H1 (cell line): ENCODE measurements at regions not wholly inside any gene's neighbourhood (a gene's known extent, or its start where the extent isn't known, plus 50 kb on each side); places are given as distances from the start of the nearest gene placed in this dataset.

Experiments
- CTCF ChIA-PET: fragments of 300-600 bp; sonication (Branson Sonifier 250); formaldehyde crosslinking; loops from one replicate; lab custom pipeline; 2021; ENCODE audit not compliant: partially characterized antibody; lab: Charles Lee
- POLR2A ChIA-PET: fragments of 300-600 bp; sonication (Branson Sonifier 250); formaldehyde crosslinking; loops from one replicate; lab custom pipeline; 2021; ENCODE audit warnings: inconsistent platforms; ENCODE audit not compliant: partially characterized antibody; lab: Charles Lee
- DNase-seq, 2 experiments: peaks; one replicate each; pipeline versions ENCODE4 v3.0.0 to v3.0.0-alpha.2; 2010 to 2022; ENCODE audit warnings: low spot score in 2 of 2, low read depth in 1 of 2, mixed read lengths in 1 of 2
- FAIRE-seq: peaks from 2 replicates; lab custom pipeline; 2011; peaks lifted over from hg19 to GRCh38; lab: Jason Lieb, UNC
- H2AFZ ChIP-seq: 2 replicates; pipeline ENCODE4 v1.8.1; 2012; ENCODE audit warnings: low read length, inconsistent platforms
- H2AK5ac ChIP-seq: 2 replicates; pipeline ENCODE4 v1.6.1; 2013; ENCODE audit warnings: low read depth, low read length
- H2BK120ac ChIP-seq: replicated peaks from 2 replicates; pipeline ENCODE3; 2013; ENCODE audit warnings: low read depth, low read length, inconsistent platforms
- H2BK12ac ChIP-seq: 2 replicates; pipeline ENCODE4 v1.6.1; 2013; ENCODE audit warnings: low read depth, low read length
- H2BK15ac ChIP-seq: 2 replicates; pipeline ENCODE4 v1.6.1; 2013; ENCODE audit warnings: low read length
- H2BK20ac ChIP-seq: 2 replicates; pipeline ENCODE4 v1.6.1; 2013; ENCODE audit warnings: low read length
- H2BK5ac ChIP-seq: 2 replicates; pipeline ENCODE4 v1.6.1; 2013; ENCODE audit warnings: low read depth, low read length
- H3K14ac ChIP-seq: 2 replicates; pipeline ENCODE4 v1.6.1; 2013; ENCODE audit warnings: inconsistent platforms; ENCODE audit not compliant: insufficient read length
- H3K18ac ChIP-seq: 2 replicates; pipeline ENCODE4 v1.6.1; 2013; ENCODE audit warnings: low read length; ENCODE audit errors: extremely low read depth
- H3K23ac ChIP-seq: 2 replicates; pipeline ENCODE4 v1.6.1; 2013; ENCODE audit warnings: inconsistent platforms; ENCODE audit not compliant: insufficient read length
- H3K23me2 ChIP-seq: 2 replicates; pipeline ENCODE4 v1.6.1; 2013; ENCODE audit warnings: low read depth, low read length
- H3K27ac ChIP-seq: 2 replicates; pipeline ENCODE4 v1.6.1; 2011; ENCODE audit warnings: low read depth, low read length, inconsistent platforms
- H3K27me3 ChIP-seq, 4 experiments: replicated peaks in 1 of 4; 1 replicate in 1 of 4; 2 replicates in 3 of 4; pipeline versions ENCODE4 v1.6.1 to v1.8.1; 2011 to 2013; ENCODE audit warnings: low read length in 3 of 4, mild to moderate bottlenecking in 3 of 4, inconsistent platforms in 2 of 4, mixed read lengths in 2 of 4, moderate library complexity in 1 of 4; ENCODE audit not compliant: control insufficient read depth in 3 of 4, insufficient read depth in 3 of 4; ENCODE audit errors: extremely low read depth in 1 of 4
- H3K36me3 ChIP-seq, 4 experiments: 2 replicates each; pipeline versions ENCODE4 v1.6.1 to v1.8.1; 2011 to 2013; ENCODE audit warnings: mild to moderate bottlenecking in 4 of 4, low read length in 3 of 4, moderate library complexity in 2 of 4, control low read depth in 1 of 4, inconsistent platforms in 1 of 4; ENCODE audit not compliant: insufficient read depth in 4 of 4, control insufficient read depth in 2 of 4
- H3K4ac ChIP-seq: replicated peaks from 2 replicates; pipeline ENCODE3; 2013; ENCODE audit warnings: low read length, low read depth, mixed read lengths, inconsistent platforms; ENCODE audit not compliant: insufficient read length
- H3K4me1 ChIP-seq, 4 experiments: replicated peaks in 1 of 4; 1 replicate in 1 of 4; 2 replicates in 3 of 4; pipeline versions ENCODE4 v1.6.1 to v1.8.1; 2011 to 2013; ENCODE audit warnings: low read length in 3 of 4, inconsistent platforms in 2 of 4, mixed read lengths in 1 of 4; ENCODE audit not compliant: insufficient read depth in 4 of 4, control insufficient read depth in 3 of 4
- H3K4me2 ChIP-seq, 2 experiments: 2 replicates each; pipeline versions ENCODE4 v1.6.1 to v1.8.1; 2011 to 2013; ENCODE audit warnings: low read depth in 2 of 2, low read length in 2 of 2, control low read depth in 1 of 2, inconsistent platforms in 1 of 2, mild to moderate bottlenecking in 1 of 2; ENCODE audit not compliant: insufficient read depth in 1 of 2
- H3K4me3 ChIP-seq, 4 experiments: fragments of 200-600, 300-600 bp in 1 of 4; sonication (generic), shearing (Covaris generic), sonication (Bioruptor Twin) in 1 of 4; 2 replicates each; pipeline versions ENCODE4 v1.5.1 to v1.8.1; 2011 to 2016; ENCODE audit warnings: low read length in 4 of 4, low read depth in 3 of 4, control low read depth in 2 of 4, inconsistent platforms in 2 of 4, mild to moderate bottlenecking in 2 of 4, mixed read lengths in 1 of 4, moderate library complexity in 1 of 4; ENCODE audit not compliant: insufficient read depth in 2 of 4; ENCODE audit errors: extremely low read depth in 1 of 4
- H3K56ac ChIP-seq: replicated peaks from 2 replicates; pipeline ENCODE3; 2013; ENCODE audit warnings: low read depth, mild to moderate bottlenecking, mixed read lengths, low read length, inconsistent platforms; ENCODE audit not compliant: insufficient read length
- H3K79me1 ChIP-seq: 2 replicates; pipeline ENCODE4 v1.6.1; 2013; ENCODE audit warnings: low read depth, low read length, control low read depth
- H3K79me2 ChIP-seq, 2 experiments: 2 replicates each; pipeline versions ENCODE4 v1.6.1 to v1.8.1; 2012 to 2013; ENCODE audit warnings: low read length in 2 of 2, mild to moderate bottlenecking in 2 of 2, inconsistent platforms in 1 of 2; ENCODE audit not compliant: insufficient read depth in 2 of 2, control insufficient read depth in 1 of 2
- H3K9ac ChIP-seq, 4 experiments: replicated peaks in 1 of 4; 1 replicate in 1 of 4; 2 replicates in 3 of 4; pipeline versions ENCODE4 v1.6.1 to v1.8.1; 2011 to 2013; ENCODE audit warnings: low read depth in 3 of 4, low read length in 3 of 4, control low read depth in 2 of 4, mild to moderate bottlenecking in 2 of 4, moderate library complexity in 2 of 4, inconsistent platforms in 1 of 4; ENCODE audit errors: extremely low read depth in 1 of 4
- H3K9me3 ChIP-seq, 2 experiments: 2 replicates each; pipeline versions ENCODE4 v1.6.1 to v1.8.1; 2012 to 2013; ENCODE audit warnings: mild to moderate bottlenecking in 2 of 2, moderate library complexity in 2 of 2, control low read depth in 1 of 2, inconsistent platforms in 1 of 2, low read depth in 1 of 2, low read length in 1 of 2, mixed read lengths in 1 of 2; ENCODE audit not compliant: insufficient read depth in 2 of 2
- H4K20me1 ChIP-seq, 2 experiments: replicated peaks in 1 of 2; 2 replicates each; pipeline versions ENCODE3 to v1.8.1; 2011 to 2013; ENCODE audit warnings: inconsistent platforms in 2 of 2, low read length in 2 of 2, mild to moderate bottlenecking in 1 of 2; ENCODE audit not compliant: insufficient read depth in 2 of 2, control insufficient read depth in 1 of 2
- H4K5ac ChIP-seq: 2 replicates; pipeline ENCODE4 v1.6.1; 2013; ENCODE audit warnings: low read length, low read depth, mixed read lengths, inconsistent platforms; ENCODE audit not compliant: insufficient read length
- H4K8ac ChIP-seq: 2 replicates; pipeline ENCODE4 v1.8.0; 2013; ENCODE audit warnings: mild to moderate bottlenecking, moderate library complexity, low read length, inconsistent platforms; ENCODE audit not compliant: insufficient read depth; ENCODE audit errors: extremely low read depth
- H4K91ac ChIP-seq: replicated peaks from 2 replicates; pipeline ENCODE3; 2013; ENCODE audit warnings: low read length, mixed read lengths, inconsistent platforms; ENCODE audit not compliant: insufficient read length
- ASH2L ChIP-seq: fragments of 200-600, 300-600 bp; sonication (generic); IDR thresholded peaks from one replicate; pipeline ENCODE4 v1.7.1; 2017; ENCODE audit warnings: low read length
- CEBPB ChIP-seq: IDR thresholded peaks from 2 replicates; pipeline ENCODE4 v1.6.1; 2012; ENCODE audit warnings: low read depth, low read length
- EZH2 ChIP-seq: fragments of 200-600 bp; sonication (generic); IDR thresholded peaks from 2 replicates; pipeline ENCODE4 v1.7.1; 2012; ENCODE audit warnings: low read depth, mild to moderate bottlenecking, moderate library complexity, low read length, inconsistent platforms; ENCODE audit not compliant: severe bottlenecking
- GABPA ChIP-seq: IDR thresholded peaks from 2 replicates; pipeline ENCODE4 v1.6.1; 2011; ENCODE audit warnings: mild to moderate bottlenecking, low read length, moderate library complexity, borderline replicate concordance; ENCODE audit not compliant: insufficient read depth
- HDAC2 ChIP-seq, 2 experiments: fragments of 300-600 bp in 1 of 2; sonication (generic) in 1 of 2; IDR thresholded peaks; 2 replicates each; pipeline ENCODE4 v1.6.1; 2011 to 2012; ENCODE audit warnings: low read depth in 2 of 2, low read length in 2 of 2, mild to moderate bottlenecking in 2 of 2, moderate library complexity in 2 of 2, borderline replicate concordance in 1 of 2, inconsistent platforms in 1 of 2
- JUN ChIP-seq: IDR thresholded peaks from 2 replicates; pipeline ENCODE4 v1.6.1; 2011; ENCODE audit warnings: low read depth, mild to moderate bottlenecking, improper control_type of control experiment, low read length
- NANOG ChIP-seq: IDR thresholded peaks from 2 replicates; pipeline ENCODE4 v1.6.1; 2011; ENCODE audit warnings: low read length, low read depth, mild to moderate bottlenecking, inconsistent platforms; ENCODE audit not compliant: insufficient read depth, poor library complexity, severe bottlenecking
- POLR2A ChIP-seq, 2 experiments: IDR thresholded peaks; 1 replicate in 1 of 2; 2 replicates in 1 of 2; pipeline ENCODE4 v1.6.1; 2011; ENCODE audit warnings: low read depth in 2 of 2, low read length in 2 of 2, mild to moderate bottlenecking in 2 of 2; ENCODE audit errors: control extremely low read depth in 1 of 2
- RBBP5 ChIP-seq: IDR thresholded peaks from 2 replicates; pipeline ENCODE4 v1.7.1; 2012; ENCODE audit warnings: low read depth, mild to moderate bottlenecking, inconsistent platforms, low read length, moderate library complexity, borderline replicate concordance
- RNF2 ChIP-seq: fragments of 200-900, 300-1000 bp; sonication (generic); IDR thresholded peaks from 2 replicates; pipeline ENCODE4 v1.7.1; 2016; ENCODE audit warnings: borderline replicate concordance, low read depth, mild to moderate bottlenecking, antibody characterized with exemption, low read length; ENCODE audit not compliant: poor library complexity, severe bottlenecking; ENCODE audit errors: missing control alignments
- SAP30 ChIP-seq: fragments of 300-600 bp; sonication (generic); IDR thresholded peaks from 2 replicates; pipeline ENCODE4 v1.7.1; 2012; ENCODE audit warnings: low read length, moderate library complexity, mild to moderate bottlenecking, inconsistent platforms; ENCODE audit not compliant: insufficient read depth, insufficient replicate concordance
- SIX5 ChIP-seq: IDR thresholded peaks from 2 replicates; pipeline ENCODE4 v1.6.1; 2011; ENCODE audit warnings: mild to moderate bottlenecking, low read depth, low read length
- SP1 ChIP-seq: IDR thresholded peaks from 2 replicates; pipeline ENCODE4 v1.6.1; 2011; ENCODE audit warnings: low read depth, low read length
- SP4 ChIP-seq: IDR thresholded peaks from 2 replicates; pipeline ENCODE4 v1.6.1; 2012; ENCODE audit warnings: low read length, inconsistent platforms
- WGBS, 2 experiments: shearing (Covaris generic) in 1 of 2; methylation state at CpG; one replicate each; pipeline versions ENCODE4 v1.1.6 to v1.1.7; 2013 to 2015; ENCODE audit warnings: low lambda C conversion rate in 2 of 2, mixed read lengths in 2 of 2, inconsistent platforms in 1 of 2, low coverage in 1 of 2, missing lambda C conversion rate in 1 of 2; ENCODE audit not compliant: insufficient replicate concordance in 2 of 2, insufficient coverage in 1 of 2, insufficient read length in 1 of 2; ENCODE audit errors: extremely low coverage in 1 of 2, missing lambda C conversion rate in 1 of 2; 5-methylcytosine and 5-hydroxymethylcytosine counted together
- TF ChIP-seq, protein P1 (sequence below): IDR thresholded peaks from 2 replicates; pipeline ENCODE4 v1.6.1; 2012; ENCODE audit warnings: inconsistent platforms

DNA sequence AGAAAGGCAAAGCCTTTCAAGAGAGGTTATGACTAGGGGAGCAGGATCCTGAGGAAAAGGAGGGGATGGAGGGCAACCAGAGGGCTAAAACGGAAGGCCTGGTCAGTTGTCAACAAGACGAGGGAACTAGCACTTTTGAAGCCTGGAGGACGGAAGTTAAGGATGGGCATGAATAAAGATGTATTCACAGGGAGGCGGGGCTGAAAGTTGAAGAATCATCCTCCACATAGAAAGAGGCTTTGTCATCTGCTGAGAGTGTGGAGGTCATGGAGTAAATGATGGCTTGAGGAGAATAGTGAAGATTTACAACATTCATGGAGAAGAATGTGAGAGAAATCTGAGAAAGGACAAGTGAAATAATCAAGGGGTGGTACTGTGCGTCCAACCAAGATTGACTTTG is 137.5 kb downstream of the MAGEB17 start:
- H3K23ac ChIP-seq: no peak overlapping the region
- H2BK20ac ChIP-seq: no peak overlapping the region
- no peaks in the 10 kb centered on the region for H3K9me3 ChIP-seq
- H2AK5ac ChIP-seq: no peak overlapping the region
- H2BK15ac ChIP-seq: no peak overlapping the region
- H4K91ac ChIP-seq: no peak overlapping the region
- H3K27ac ChIP-seq: no peak overlapping the region
- no peak overlapping the region for H3K18ac ChIP-seq
- no peak overlapping the region for H3K14ac ChIP-seq
- no peaks in the 10 kb centered on the region for H3K79me2 ChIP-seq
- no peak overlapping the region for H3K56ac ChIP-seq
- CTCF ChIA-PET: interaction anchor here (0.6 kb wide), 1 partner anchor 25 kb away, joined by 3 read pairs; no protein-coding TSS in a partner anchor
- DNase-seq (no peak), FAIRE-seq (no peak)
- no peak overlapping the region for H2AFZ ChIP-seq
- H4K8ac ChIP-seq: no peak overlapping the region
- no peak overlapping the region for H4K5ac ChIP-seq
- no peak overlapping the region for H2BK120ac ChIP-seq
- no peak overlapping the region for H3K4ac ChIP-seq
- no peaks in the 10 kb centered on the region for H3K27me3 ChIP-seq
- no peak overlapping the region for H2BK5ac ChIP-seq
- H3K4me1 ChIP-seq: no peaks in the 10 kb centered on the region
- 90% methylated on average over 5 of the region's 5 CpGs; no CpG with 5 or more reads in 1 of the 2 experiments for WGBS, 2 experiments
- no peak overlapping the region for H2BK12ac ChIP-seq
- no peaks in the 10 kb centered on the region for H3K36me3 ChIP-seq
- no peak overlapping the region for H3K4me2 ChIP-seq
- H4K20me1 ChIP-seq: no peaks in the 10 kb centered on the region
- no peak overlapping the region for H3K9ac ChIP-seq
- H3K4me3 ChIP-seq: no peak overlapping the region
- no peaks in the 10 kb centered on the region for H3K79me1 ChIP-seq
- POLR2A ChIA-PET: no interaction called here
- no peaks in the 10 kb centered on the region for H3K23me2 ChIP-seq
- TF ChIP-seq HDAC2 (IDR thresholded peaks at IDR 0.05; ENCODE audit: borderline replicate concordance in 1 of 2, low read depth in 2 of 2, low read length in 2 of 2) (no peak), CEBPB (no peak), SAP30 (no peak), SIX5 (no peak), EZH2 (no peak), POLR2A (IDR thresholded peaks at IDR 0.05; ENCODE audit: control extremely low read depth in 1 of 2, low read depth in 2 of 2, low read length in 2 of 2) (no peak), SP1 (no peak), RNF2 (no peak), SP4 (no peak), JUN (no peak), GABPA (no peak), NANOG (no peak), ASH2L (no peak), RBBP5 (no peak)
- TF ChIP-seq, protein P1, sequence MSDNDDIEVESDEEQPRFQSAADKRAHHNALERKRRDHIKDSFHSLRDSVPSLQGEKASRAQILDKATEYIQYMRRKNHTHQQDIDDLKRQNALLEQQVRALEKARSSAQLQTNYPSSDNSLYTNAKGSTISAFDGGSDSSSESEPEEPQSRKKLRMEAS: no peak
